IPS-18a (cell line): ENCODE measurements at regions not wholly inside any gene's neighbourhood (a gene's known extent, or its start where the extent isn't known, plus 50 kb on each side); places are given as distances from the start of the nearest gene placed in this dataset.

ENCODE experiments used
- H3K27ac ChIP-seq: one replicate; pipeline ENCODE4 v1.5.1; 2013; ENCODE audit warnings: low read length
- H3K27me3 ChIP-seq: one replicate; pipeline ENCODE4 v1.6.1; 2013; ENCODE audit warnings: mild to moderate bottlenecking, low read length; ENCODE audit not compliant: control insufficient read depth, insufficient read depth
- H3K36me3 ChIP-seq: one replicate; pipeline ENCODE4 v1.6.1; 2013; ENCODE audit warnings: low read depth, low read length; ENCODE audit not compliant: control insufficient read depth
- H3K4me1 ChIP-seq: one replicate; pipeline ENCODE4 v1.6.1; 2013; ENCODE audit warnings: low read depth, low read length; ENCODE audit not compliant: control insufficient read depth
- H3K4me3 ChIP-seq: one replicate; pipeline ENCODE4 v1.5.1; 2013; ENCODE audit warnings: low read length
- H3K9ac ChIP-seq: one replicate; pipeline ENCODE4 v1.6.1; 2013; ENCODE audit warnings: mild to moderate bottlenecking, low read length, moderate library complexity
- H3K9me3 ChIP-seq: one replicate; pipeline ENCODE4 v1.6.1; 2013; ENCODE audit warnings: low read depth, low read length; ENCODE audit not compliant: control insufficient read depth

DNA sequence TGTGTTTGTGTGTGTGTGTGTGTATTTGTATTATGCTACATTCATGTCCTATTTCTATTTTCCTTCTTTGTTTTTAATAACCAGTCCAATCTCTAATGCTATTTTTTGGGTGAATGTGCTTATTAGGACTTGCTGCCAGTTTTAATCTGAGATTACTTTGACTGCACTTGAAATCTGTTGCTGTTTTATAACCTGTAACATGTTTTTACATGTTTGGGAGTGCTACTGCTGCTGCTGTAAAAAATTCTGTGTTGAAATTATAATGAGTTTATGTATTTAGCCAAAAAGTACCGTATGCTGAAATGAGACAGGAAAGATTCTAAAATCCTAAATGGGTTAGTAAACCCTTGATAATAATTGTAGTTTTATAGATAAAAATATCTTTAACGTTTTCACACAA, 104.7 kb upstream of the SSBP2 start:
- no peak overlapping the region for H3K27ac ChIP-seq
- H3K27me3 ChIP-seq: no peaks in the 10 kb centered on the region
- H3K4me1 ChIP-seq: peaks cover 63% of the 10 kb centered on the region
- H3K9me3 ChIP-seq: no peaks in the 10 kb centered on the region
- no peaks in the 10 kb centered on the region for H3K36me3 ChIP-seq
- H3K4me3 ChIP-seq: no peak overlapping the region
- no peak overlapping the region for H3K9ac ChIP-seq

DNA sequence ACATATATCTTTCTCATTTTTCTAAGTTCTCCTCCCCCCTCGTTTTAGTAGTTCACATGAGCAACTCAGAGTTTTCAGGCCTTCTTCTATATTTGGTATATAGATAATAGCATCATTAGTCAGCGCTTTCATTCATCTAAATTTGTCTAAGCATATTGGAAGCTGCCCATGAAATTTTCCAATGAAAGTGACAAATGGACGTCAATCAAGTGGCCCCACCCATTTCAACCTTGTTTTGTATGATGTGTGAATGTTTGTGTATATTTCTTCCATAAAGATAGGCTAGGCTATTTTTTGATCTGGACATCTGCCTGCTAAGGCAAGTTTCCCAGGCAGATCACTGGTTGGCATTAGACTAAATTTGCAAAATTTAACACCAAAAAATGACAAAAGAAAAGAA, 104.0 kb upstream of the SSBP2 start:
- H3K36me3 ChIP-seq: no peaks in the 10 kb centered on the region
- H3K27ac ChIP-seq: no peak overlapping the region
- no peaks in the 10 kb centered on the region for H3K9me3 ChIP-seq
- peak overlapping the region; percentile 19 for H3K9ac ChIP-seq
- no peak overlapping the region for H3K4me3 ChIP-seq
- peaks cover 70% of the 10 kb centered on the region for H3K4me1 ChIP-seq
- no peaks in the 10 kb centered on the region for H3K27me3 ChIP-seq

DNA sequence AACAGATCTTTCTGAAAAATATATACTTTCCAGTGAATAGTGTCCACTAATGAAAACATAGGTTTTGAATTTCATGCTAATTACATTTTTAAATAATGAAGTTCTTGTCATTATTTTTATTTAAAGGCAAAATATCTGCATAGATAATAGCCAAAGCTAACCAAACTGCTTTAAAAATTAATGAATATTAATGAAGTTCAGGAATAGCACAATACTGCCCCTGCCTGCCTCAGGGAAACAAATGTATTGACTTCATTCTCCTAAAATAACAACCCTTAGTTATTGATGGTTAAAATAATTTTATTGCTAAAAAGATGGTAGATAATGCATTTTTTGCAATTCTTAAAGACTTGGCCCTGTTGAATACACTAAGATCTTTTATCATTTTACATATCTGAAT, 103.6 kb upstream of the SSBP2 start:
- H3K9me3 ChIP-seq: no peaks in the 10 kb centered on the region
- H3K27ac ChIP-seq: no peak overlapping the region
- peaks cover 73% of the 10 kb centered on the region for H3K4me1 ChIP-seq
- H3K36me3 ChIP-seq: no peaks in the 10 kb centered on the region
- no peak overlapping the region for H3K4me3 ChIP-seq
- H3K27me3 ChIP-seq: no peaks in the 10 kb centered on the region
- H3K9ac ChIP-seq: no peak overlapping the region

DNA sequence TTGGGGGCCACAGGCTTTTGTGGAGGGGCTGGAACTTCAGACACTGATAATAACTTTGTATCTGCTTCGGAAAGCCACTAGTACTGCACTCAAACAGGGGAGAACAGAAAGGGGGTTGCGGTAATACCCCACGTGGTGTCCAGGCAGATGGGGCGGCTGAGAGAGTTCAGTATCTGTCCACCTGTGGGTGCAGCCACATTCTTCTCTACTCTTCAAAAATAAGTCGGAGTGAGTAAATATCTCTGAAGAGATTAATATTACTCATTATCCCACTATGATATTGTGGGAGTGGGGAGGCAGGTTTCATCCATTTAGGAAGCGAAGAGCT, 102.1 kb upstream of the SSBP2 start:
- H3K9ac ChIP-seq: peak overlapping the region; percentile 37
- no peaks in the 10 kb centered on the region for H3K36me3 ChIP-seq
- H3K4me3 ChIP-seq: peak overlapping the region; percentile 70
- peak overlapping the region; percentile 70 for H3K27ac ChIP-seq
- H3K4me1 ChIP-seq: peaks cover 73% of the 10 kb centered on the region
- H3K9me3 ChIP-seq: no peaks in the 10 kb centered on the region
- no peaks in the 10 kb centered on the region for H3K27me3 ChIP-seq

GRCh38 chr5:81852291-81853029, 101.6 kb upstream of the SSBP2 start:
- H3K4me3 ChIP-seq: peak overlapping the region; percentile 70
- H3K27me3 ChIP-seq: no peaks in the 10 kb centered on the region
- H3K9ac ChIP-seq: peak overlapping the region; percentile 37
- no peaks in the 10 kb centered on the region for H3K36me3 ChIP-seq
- H3K27ac ChIP-seq: peak overlapping the region; percentile 70
- peaks cover 73% of the 10 kb centered on the region for H3K4me1 ChIP-seq
- H3K9me3 ChIP-seq: no peaks in the 10 kb centered on the region

GRCh38 chr5:81851481-81852178, 100.7 kb upstream of the SSBP2 start:
- H3K27me3 ChIP-seq: no peaks in the 10 kb centered on the region
- no peaks in the 10 kb centered on the region for H3K36me3 ChIP-seq
- H3K9ac ChIP-seq: peak overlapping the region; percentile 72
- H3K27ac ChIP-seq: peak overlapping the region; percentile 91
- peak overlapping the region; percentile 67 for H3K4me3 ChIP-seq
- H3K4me1 ChIP-seq: peaks cover 66% of the 10 kb centered on the region
- H3K9me3 ChIP-seq: no peaks in the 10 kb centered on the region

- peak overlapping the region; percentile 91 for H3K27ac ChIP-seq
- H3K9ac ChIP-seq: peak overlapping the region; percentile 72
- no peaks in the 10 kb centered on the region for H3K36me3 ChIP-seq
- H3K27me3 ChIP-seq: no peaks in the 10 kb centered on the region
- peaks cover 61% of the 10 kb centered on the region for H3K4me1 ChIP-seq
- peak overlapping the region; percentile 67 for H3K4me3 ChIP-seq
- no peaks in the 10 kb centered on the region for H3K9me3 ChIP-seq
These were observed 99.8 kb upstream of the SSBP2 start for GRCh38 chr5:81850501-81851357.

GRCh38 chr5:81849770-81850367, 99.0 kb upstream of the SSBP2 start:
- no peak overlapping the region for H3K9ac ChIP-seq

GRCh38 chr5:81848362-81848880, 97.5 kb upstream of the SSBP2 start:
- no peak overlapping the region for H3K9ac ChIP-seq
- H3K27ac ChIP-seq: no peak overlapping the region
- no peaks in the 10 kb centered on the region for H3K9me3 ChIP-seq
- H3K4me1 ChIP-seq: peaks cover 38% of the 10 kb centered on the region
- H3K4me3 ChIP-seq: no peak overlapping the region
- no peaks in the 10 kb centered on the region for H3K27me3 ChIP-seq
- H3K36me3 ChIP-seq: no peaks in the 10 kb centered on the region

More at GRCh38 chr5:81849770-81850367, 99.0 kb upstream of the SSBP2 start:
- no peaks in the 10 kb centered on the region for H3K9me3 ChIP-seq
- peaks cover 53% of the 10 kb centered on the region for H3K4me1 ChIP-seq
- H3K36me3 ChIP-seq: no peaks in the 10 kb centered on the region
- no peak overlapping the region for H3K27ac ChIP-seq
- no peak overlapping the region for H3K4me3 ChIP-seq
- H3K27me3 ChIP-seq: no peaks in the 10 kb centered on the region

DNA sequence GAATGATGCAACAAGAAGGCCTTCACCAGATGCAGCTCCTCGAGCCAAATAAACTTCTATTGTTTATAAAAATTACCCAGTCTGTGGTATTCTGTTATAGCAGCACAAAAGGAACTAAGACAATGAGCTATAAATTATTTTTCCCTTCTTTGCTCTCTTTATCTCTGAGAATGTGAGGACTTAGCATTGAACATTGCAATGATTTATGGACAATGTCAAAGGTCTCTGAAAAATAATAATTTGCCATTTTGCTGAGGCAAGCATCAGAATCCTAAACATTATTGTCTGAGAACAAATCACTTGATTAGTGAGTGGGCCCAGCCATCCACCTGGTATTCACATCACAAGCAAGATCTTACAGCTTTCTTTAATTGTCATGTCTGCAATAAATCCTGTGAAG, 95.4 kb upstream of the SSBP2 start:
- no peak overlapping the region for H3K4me3 ChIP-seq
- peaks cover 26% of the 10 kb centered on the region for H3K4me1 ChIP-seq
- H3K27me3 ChIP-seq: no peaks in the 10 kb centered on the region
- H3K27ac ChIP-seq: no peak overlapping the region
- H3K9me3 ChIP-seq: no peaks in the 10 kb centered on the region
- no peaks in the 10 kb centered on the region for H3K36me3 ChIP-seq
- no peak overlapping the region for H3K9ac ChIP-seq

DNA sequence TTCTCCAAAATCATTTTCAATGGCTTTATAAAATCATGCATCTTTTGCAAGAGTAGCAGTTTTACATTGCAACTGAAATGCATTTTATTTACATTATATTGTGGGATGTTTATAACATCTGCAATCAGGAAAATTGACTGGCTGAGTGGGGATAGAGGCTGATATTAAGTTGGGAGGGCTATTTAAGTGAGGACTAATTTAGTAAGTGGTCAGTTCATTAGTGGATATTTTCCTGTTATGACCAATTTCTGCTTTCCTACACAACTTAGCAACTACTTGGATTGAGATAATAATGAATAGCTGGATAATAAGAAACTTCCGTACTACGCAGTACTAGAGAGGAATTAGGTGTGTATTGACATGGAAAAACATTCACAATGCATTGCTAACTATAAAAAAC, 92.9 kb upstream of the SSBP2 start:
- Histone ChIP-seq H3K27me3 (no peaks in the 10 kb centered on the region), H3K27ac (no peak overlapping the region), H3K4me3 (no peak overlapping the region), H3K9me3 (no peaks in the 10 kb centered on the region), H3K4me1 (peaks cover 9% of the 10 kb centered on the region), H3K9ac (no peak overlapping the region), H3K36me3 (no peaks in the 10 kb centered on the region)
